ENCODE measurements at regions not wholly inside any gene's neighbourhood (a gene's known extent, or its start where the extent isn't known, plus 50 kb on each side); places are given as distances from the start of the nearest gene placed in this dataset.
A peak's percentile ranks its signal among the peaks of the same experiment; 100 is the strongest.

DNA sequence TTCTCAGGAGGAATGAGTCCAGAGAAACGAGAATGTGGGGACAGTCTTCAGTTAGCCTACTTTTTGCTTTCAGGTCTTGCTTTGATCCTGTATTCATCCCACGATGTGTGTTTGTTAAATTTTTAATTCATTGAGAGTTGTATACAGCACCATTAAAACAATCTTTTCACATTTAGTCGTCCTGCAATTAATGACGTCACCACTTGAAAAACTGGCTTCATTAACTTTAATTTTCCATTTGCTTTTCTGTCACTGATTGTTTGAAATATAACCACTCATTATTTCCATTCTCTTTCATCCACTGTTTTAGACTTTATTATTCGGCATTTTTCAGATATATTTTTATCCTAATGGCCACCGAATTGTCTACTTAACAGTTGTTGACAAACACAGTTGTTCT is 146.9 kb downstream of the TFEC start:
- no peak for DNase-seq (ENCODE audit: low spot score)

GRCh38 chr7:115881476-115881875 is 149.1 kb downstream of the TFEC start:
- DNase-seq (ENCODE audit: low spot score) = no peak

GRCh38 chr7:115879171-115879570 is 151.4 kb downstream of the TFEC start:
- no peak for DNase-seq (ENCODE audit: low spot score)

DNA sequence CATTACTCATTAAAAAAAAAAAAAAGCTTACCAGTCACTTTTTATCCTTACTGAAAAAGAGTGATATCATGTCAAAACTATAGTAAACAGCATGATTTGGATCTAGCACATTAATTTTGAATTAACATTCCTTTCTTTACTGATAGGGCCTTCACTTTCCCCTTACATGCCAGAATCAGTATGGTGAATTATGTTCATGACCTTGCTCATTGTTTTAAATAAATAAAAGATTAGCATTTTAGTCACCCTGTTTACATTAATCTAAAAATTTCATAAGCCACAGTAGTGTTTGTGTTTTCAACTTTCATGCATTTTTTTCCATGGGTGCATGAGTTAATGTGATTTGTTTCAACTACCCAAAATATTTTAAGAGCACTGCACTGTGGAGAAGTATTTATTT is 160.8 kb downstream of the TFEC start:
- DNase-seq (ENCODE audit: low spot score) = no peak

GRCh38 chr7:115869190-115869589 is 161.4 kb downstream of the TFEC start:
- DNase-seq (ENCODE audit: low spot score) = no peak

GRCh38 chr7:115868369-115868768 is 162.2 kb downstream of the TFEC start:
- peak; percentile 17 for DNase-seq (ENCODE audit: low spot score)

DNA sequence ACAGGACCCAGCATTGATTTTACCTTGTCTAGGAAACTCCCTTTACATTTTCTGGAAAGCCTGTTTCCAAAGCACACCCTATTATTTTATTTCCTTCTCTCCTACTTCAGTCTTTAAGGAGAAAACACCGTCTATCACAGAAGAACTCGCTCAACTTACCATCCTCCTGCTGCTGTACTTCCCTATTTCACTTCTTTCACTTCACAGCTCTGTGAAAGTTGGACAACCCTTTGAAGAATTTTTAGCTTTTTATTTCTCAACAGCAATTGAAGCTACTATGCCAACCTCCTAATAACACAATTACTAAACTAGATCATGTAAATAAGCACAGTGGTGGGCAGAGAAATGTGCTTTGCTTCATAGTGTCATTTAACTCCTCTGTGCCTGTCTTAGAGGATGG is 166.5 kb downstream of the TFEC start:
- DNase-seq (ENCODE audit: low spot score) = no peak

DNA sequence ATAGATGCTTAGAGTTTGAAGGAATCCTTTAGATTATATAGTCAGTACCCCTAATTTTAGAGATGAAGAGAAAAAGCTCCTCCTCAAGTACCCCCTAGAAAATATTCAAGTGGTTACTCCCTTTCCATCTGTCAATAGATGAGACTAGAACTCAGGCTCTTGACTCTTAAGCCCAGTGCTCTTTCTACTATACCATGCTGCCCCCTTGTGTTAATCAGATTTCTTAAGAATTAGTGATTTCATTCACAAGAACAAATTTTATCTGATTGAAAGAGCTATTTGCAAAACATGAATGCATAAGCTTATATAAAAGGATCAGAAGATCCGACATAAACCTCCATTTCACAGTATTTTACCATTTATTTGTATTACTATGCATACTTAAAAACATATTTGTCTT is 179.3 kb downstream of the TFEC start:
- no peak for DNase-seq (ENCODE audit: low spot score)

DNA sequence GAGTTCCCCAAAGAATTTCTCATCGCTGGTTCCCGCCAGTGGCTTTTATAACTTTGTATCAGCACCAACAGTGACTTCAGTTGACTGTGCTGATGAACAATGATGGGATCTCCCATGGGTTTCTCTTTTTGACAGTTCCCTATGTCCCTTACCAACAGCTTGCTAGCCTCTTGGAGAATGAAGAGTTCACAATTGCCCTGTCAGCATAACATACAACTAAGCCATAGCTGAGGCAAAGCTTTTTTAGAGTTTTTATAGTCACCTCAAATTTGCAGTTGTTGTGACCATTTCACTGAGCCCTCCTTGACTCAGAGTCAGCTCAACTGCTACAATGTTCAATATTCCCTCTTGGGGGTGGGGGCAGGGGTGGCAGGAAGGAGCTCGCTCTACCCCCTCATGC is 179.8 kb downstream of the TFEC start:
- DNase-seq (ENCODE audit: low spot score) = no peak

DNA sequence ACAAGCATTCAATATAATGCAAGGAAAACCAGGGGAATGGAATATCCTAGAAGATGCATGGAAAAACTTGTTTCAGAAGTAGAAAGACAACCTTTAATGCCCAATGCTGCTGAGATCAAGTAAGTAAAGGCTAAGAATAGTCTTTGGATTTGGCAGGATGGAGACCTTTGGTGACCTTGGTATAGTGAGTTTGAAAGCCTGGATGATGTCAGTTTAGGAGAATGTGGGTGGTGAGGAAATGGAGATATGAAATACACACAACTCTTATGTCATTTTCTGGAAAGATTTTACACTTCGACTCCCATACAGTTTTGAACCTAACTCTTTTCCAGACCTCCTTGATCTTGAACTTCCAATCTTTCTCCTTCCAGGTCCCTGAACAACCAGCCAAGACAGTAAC is 185.7 kb downstream of the TFEC start:
- DNase-seq (ENCODE audit: low spot score) = no peak

DNA sequence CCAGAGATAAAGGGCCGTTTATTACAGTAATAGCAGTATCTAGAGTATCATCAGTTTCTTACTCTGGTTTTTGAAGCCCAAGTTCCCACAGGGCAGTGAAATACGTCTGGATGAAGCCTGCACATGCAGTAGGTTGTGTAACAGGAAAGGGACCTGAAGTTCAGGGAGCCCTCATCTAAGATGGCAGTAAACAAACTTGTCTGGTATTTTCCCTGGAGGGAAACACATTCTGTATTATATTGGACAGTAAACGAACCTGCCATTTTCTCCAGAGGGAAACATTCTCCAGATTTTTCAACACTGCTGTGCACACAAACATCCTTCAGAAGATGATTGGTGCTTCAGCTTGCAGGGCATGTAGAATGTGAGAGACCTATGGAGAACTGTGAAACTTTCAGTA is 189.9 kb downstream of the TFEC start:
- DNase-seq (ENCODE audit: low spot score) = no peak

- DNase-seq (ENCODE audit: low spot score) = no peak
Observed at GRCh38 chr7:115838829-115839228, 191.7 kb downstream of the TFEC start.

GRCh38 chr7:115831371-115831770 is 199.2 kb downstream of the TFEC start:
- DNase-seq (ENCODE audit: low spot score) = no peak

DNA sequence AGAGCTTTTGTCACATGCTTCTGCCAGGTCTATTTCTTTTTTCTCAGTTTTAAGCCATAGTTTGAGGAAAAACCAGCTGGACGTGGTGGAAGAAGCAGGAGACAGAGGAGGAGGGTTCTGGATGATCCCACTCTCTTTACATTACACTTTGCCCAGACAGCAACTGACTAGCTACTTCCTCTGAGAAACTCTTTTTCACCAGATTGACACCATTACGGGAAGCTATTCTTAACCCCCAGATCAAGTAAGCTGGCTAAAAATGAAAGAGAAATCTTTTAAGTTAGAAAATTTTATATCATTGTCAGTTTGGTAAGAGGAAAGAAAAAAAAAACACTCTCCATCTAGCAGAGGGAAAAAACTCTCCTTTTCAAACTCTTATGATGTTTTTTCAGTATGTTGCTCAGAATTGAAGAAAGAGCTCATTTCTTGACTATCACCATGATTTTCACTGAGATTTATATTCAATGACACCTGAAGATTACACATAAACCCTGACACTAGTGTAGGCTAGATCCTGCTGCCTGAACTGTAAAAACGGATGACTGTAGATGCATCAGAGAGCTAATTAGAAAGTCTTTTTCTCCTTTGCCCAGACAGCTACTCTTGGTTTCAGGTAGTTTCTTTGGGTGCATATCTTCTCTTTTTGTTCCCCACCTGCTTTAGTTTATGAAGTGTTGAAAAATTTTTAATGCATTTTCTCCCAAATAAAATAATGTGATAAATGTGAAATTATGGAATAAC is 203.1 kb downstream of the TFEC start:
- no peak for DNase-seq (ENCODE audit: low spot score)

GRCh38 chr7:115825456-115826115 is 205.0 kb downstream of the TFEC start:
- no peak for DNase-seq (ENCODE audit: low spot score)

GRCh38 chr7:115822801-115823200 is 207.8 kb downstream of the TFEC start:
- no peak for DNase-seq (ENCODE audit: low spot score)

- DNase-seq (ENCODE audit: low spot score) = no peak
Observed at GRCh38 chr7:115822380-115822779, 208.2 kb downstream of the TFEC start.

DNA sequence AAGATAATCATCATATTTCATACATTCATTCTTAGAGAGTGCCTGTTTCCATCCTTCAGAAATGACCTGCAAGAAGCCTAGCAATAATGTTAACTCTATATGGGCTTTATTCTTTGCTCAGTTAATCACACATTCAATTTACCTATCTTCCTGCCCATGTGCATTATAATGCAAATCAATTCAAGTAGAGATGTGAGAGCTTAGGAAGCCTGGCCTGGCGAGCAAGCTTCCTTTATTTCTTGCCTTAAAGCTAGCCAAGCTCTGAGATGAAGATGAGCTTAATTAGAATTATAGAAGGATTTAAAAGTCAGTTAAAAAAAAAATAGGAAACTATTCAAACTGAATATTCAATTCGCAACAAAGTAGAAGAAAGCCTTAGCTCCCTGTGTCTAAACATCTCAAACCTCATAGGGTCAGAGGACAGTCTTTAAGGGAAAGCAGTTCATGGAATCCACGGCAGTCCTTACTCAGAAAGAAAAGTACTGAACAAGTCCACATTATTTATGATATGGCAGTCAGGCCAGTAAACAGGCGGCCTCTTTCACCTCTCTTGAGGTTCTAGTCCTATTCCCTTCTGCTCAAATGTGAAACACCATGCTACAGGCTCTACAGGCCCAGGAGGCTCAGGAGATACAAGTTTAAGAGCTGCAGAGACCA is 214.1 kb downstream of the TFEC start:
- DNase-seq (ENCODE audit: low spot score) = peak; percentile 16

DNA sequence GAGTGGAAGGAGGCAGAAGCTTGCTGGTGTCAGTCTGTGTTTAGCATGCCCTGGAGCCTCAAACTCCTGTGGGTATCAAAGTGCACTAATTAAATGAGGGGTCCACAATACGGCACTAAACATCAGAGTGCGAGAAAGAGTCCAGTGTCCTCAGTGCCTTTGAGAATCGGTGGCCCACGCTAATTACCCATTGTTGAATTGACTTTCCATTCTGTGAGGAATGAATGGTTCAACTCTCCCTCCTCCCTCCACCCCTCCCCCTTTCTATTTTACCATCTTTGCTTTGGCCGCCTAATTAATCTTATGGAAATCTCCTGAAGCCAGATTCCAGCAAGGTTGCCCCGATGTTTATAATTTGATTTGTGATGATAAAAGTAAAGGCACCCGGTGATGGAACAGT is 217.8 kb downstream of the TFEC start:
- DNase-seq (ENCODE audit: low spot score) = no peak

- DNase-seq (ENCODE audit: low spot score) = no peak
Observed at GRCh38 chr7:115805458-115805857, 225.1 kb downstream of the TFEC start.

- no peak for DNase-seq (ENCODE audit: low spot score)
Observed at GRCh38 chr7:115802415-115802814, 228.1 kb downstream of the TFEC start.

GRCh38 chr7:115799430-115799829 is 231.1 kb downstream of the TFEC start:
- no peak for DNase-seq (ENCODE audit: low spot score)

DNA sequence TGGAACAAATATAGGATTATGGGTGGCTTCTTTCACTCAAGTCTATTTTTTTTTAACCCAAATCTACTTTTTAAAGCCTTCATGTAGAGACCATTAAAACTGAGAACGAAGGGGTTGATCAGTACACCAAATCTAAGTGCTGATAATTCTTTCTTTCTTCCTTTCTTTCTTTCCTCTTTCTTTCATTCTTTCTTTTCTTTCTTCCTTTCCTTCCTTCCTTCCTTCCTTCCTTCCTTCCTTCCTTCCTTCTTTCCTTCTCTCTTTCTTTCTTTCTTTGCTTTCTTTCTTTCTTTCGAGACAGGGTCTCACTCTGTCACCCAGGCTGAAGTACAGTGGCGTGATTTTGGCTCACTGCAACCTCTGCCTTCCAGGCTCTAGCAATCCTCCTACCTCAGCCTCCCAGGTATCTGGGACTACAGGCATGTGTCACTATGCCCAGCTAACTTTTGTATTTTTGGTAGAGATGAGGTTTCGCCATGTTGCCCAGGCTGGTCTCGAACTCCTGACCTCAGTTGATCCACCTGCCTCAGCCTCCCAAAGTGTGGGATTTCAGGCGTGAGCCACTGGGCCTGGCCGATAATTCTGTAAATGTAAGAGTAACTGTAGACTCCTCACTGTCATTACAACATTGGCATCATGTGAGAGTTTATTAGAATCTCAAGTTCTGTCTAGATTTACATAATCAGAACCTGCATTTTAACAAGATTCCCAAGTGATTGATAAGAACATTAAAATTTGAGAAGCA is 236.4 kb downstream of the TFEC start:
- DNase-seq (ENCODE audit: low spot score) = no peak

All from iPS-NIHi11 (cell line).